ENCODE measurements at regions not wholly inside any gene's neighbourhood (a gene's known extent, or its start where the extent isn't known, plus 50 kb on each side); places are given as distances from the start of the nearest gene placed in this dataset.
A peak's percentile ranks its signal among the peaks of the same experiment; 100 is the strongest.

DNA sequence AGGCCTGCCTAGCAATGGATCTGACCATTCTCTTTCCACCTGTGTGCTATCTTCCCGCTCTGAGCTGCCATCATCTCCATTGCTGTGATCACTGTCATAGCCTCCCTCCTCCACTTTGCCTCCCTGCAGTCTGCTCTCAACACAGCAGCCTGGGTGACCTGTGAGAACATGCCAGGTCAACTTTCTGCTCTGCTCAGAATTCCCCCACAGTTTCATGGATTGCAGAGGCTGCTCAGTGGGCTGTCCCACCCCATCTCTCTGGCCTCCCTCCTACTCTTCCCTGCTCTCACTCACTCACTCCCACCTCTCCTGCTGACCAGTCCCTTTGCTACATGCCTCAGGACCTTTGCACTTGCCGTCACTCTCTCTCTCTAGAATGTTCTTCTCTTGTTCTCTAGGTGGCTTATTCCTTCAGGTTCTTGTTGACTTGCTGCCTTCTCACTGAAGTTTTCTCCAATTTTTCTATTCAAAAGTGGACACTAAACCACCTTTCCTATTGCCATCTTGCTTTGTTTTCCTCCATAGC, 159.9 kb downstream of the CD83 start:
- no peak overlapping the region for H3K4me3 ChIP-seq (replicated peaks in 1 of 2; ENCODE audit: low read depth in 2 of 2, low read length in 2 of 2)
- TF ChIP-seq, protein P1, sequence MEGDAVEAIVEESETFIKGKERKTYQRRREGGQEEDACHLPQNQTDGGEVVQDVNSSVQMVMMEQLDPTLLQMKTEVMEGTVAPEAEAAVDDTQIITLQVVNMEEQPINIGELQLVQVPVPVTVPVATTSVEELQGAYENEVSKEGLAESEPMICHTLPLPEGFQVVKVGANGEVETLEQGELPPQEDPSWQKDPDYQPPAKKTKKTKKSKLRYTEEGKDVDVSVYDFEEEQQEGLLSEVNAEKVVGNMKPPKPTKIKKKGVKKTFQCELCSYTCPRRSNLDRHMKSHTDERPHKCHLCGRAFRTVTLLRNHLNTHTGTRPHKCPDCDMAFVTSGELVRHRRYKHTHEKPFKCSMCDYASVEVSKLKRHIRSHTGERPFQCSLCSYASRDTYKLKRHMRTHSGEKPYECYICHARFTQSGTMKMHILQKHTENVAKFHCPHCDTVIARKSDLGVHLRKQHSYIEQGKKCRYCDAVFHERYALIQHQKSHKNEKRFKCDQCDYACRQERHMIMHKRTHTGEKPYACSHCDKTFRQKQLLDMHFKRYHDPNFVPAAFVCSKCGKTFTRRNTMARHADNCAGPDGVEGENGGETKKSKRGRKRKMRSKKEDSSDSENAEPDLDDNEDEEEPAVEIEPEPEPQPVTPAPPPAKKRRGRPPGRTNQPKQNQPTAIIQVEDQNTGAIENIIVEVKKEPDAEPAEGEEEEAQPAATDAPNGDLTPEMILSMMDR (IDR thresholded peaks at IDR 0.05; ENCODE audit: low read depth, low read length) = no peak
- DNase-seq (ENCODE audit: low read depth in 2 of 2) = no peak

DNA sequence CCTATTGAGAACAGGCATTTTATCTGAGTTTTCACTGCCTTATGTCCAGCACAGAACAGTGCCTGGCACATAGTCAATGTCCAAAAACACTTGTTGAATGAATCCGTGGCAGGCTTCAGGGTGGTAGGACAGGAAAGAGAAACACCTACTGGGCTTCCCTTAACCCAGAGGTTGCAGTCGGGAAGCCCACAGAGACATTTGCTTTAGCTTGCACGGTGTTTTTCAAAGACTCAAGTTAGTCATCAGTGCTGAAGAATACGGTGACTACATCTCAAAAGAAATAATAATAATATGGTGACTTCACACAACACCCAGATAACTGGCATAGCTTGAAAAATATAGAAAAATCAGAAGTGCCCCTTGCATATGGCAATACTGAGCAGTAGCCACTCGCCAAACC, 160.4 kb downstream of the CD83 start:
- peak in 1 of 2 donors; percentile 34 for DNase-seq (ENCODE audit: low read depth in 2 of 2)
- TF ChIP-seq, protein P1 (IDR thresholded peaks at IDR 0.05; ENCODE audit: low read depth, low read length) = no peak
- no peak overlapping the region for H3K4me3 ChIP-seq (replicated peaks in 1 of 2; ENCODE audit: low read depth in 2 of 2, low read length in 2 of 2)

DNA sequence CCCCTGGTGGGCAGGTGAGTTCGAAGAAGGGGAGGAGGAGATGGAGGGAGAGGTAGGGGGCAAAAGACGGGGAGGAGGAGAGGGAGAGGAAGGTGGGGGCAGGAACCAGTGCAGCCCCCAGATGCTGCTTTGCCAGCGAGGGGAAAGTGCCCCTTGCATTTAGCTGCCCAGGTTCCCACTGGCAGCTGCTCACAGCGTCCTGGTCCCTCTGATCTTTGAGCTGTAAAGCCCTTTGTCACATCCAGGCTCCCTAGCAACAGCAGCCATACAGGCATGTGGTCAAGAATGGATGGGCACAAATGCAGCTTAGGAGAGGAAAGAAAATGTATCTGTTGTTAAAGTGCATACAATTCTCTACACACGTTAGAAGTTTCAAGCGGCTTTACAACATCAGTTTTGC, 160.9 kb downstream of the CD83 start:
- TF ChIP-seq, protein P1 (IDR thresholded peaks at IDR 0.05; ENCODE audit: low read depth, low read length) = no peak
- no peak overlapping the region for H3K4me3 ChIP-seq (replicated peaks in 1 of 2; ENCODE audit: low read depth in 2 of 2, low read length in 2 of 2)
- DNase-seq (ENCODE audit: low read depth in 2 of 2) = no peak

DNA sequence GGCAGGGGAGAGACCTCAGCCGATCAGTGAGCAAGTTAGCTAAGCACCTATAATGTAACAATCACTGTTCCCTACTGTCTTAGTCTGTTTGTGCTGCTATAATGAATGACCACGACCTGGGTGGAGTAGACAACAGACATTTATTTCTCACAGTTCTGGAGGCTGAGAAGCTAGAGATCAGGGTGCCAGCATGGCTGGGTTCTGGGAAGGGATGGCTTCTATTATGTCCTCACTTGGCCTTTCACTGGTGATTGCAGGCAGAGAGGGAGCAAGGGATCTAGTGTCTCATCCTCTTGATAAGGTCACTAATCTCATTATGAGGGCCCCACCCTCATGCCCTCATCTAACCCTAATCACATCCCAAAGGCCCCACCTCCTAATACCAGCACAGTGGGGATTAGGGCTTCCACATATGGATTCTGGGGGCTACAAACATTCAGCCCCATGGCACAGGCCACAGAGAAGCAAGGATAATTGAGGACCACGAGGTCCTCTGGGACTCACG, 162.5 kb downstream of the CD83 start:
- no peak overlapping the region for H3K4me3 ChIP-seq (replicated peaks in 1 of 2; ENCODE audit: low read depth in 2 of 2, low read length in 2 of 2)
- DNase-seq (ENCODE audit: low read depth in 2 of 2) = no peak
- TF ChIP-seq, protein P1 (IDR thresholded peaks at IDR 0.05; ENCODE audit: low read depth, low read length) = no peak

DNA sequence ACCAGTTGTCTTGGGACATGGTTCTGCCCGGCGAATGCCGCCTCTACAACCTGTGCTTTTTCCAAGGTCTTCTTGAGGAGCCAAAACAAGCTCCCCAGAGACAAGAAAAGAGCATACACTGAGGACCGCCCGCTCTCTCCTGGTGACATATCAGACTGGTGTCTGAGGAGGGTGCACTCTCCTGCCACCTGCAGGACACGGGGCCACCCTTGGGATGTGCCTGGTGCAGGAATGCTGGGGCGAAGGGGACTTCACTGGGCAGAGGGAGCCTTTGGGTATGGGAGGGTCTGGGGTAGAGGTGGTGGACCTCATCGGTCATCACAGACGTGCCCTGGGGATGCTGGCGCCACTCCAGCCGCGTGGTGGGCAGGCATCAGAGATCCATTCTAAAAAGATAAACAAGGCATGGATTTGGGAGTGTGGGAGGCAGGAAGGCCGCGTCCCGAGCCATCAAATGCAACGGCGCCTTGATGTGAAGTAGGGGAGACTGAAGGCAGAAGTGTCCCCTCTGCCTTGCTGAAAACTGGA, 163.3 kb downstream of the CD83 start:
- no peak for DNase-seq (ENCODE audit: low read depth in 2 of 2)
- H3K4me3 ChIP-seq (replicated peaks in 1 of 2; ENCODE audit: low read depth in 2 of 2, low read length in 2 of 2) = no peak overlapping the region
- TF ChIP-seq, protein P1 (IDR thresholded peaks at IDR 0.05; ENCODE audit: low read depth, low read length) = no peak

DNA sequence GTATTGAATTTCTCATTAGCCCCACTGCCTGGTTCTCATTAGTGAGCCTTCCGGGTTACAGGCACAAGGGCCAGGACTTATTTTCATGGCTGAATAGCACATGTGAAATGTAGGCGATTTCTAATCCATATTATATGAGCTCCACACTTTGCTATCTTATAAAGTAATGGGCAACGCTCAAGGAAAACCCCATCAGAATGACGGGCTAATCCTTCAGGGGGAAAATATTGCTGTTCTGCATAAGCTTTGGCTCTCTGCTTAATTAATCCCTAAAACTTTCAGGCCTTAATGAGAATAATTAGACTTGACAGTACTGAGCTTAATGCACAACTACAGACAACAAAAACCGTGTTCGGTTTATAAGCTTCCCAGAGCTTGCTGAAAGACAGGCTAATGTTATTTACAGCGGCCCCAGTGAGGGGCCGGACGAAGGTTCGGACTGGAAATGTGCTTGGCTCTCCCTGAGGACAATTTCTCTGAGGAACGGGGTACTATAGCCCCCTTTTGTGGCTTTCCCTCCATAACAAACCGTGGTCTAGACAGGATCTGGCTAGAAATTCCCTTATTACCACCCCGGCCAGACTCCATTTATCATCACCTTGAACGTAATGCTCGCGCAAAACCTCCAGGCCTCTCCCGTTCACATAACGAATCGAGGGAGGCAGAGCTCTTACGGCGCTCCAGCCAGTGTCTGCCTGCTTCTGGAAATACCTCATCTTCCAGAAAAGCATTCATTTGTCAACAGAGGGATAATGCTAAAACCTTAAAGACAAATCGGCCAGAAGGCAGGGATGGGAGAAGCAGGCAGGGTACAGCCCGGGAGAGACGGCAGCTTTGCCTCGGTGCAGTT, 164.5 kb downstream of the CD83 start:
- no peak overlapping the region for H3K4me3 ChIP-seq (replicated peaks in 1 of 2; ENCODE audit: low read depth in 2 of 2, low read length in 2 of 2)
- DNase-seq (ENCODE audit: low read depth in 2 of 2) = no peak
- TF ChIP-seq, protein P1 (IDR thresholded peaks at IDR 0.05; ENCODE audit: low read depth, low read length) = no peak
